Thyroid gland (tissue), 4 donors: ENCODE measurements at regions not wholly inside any gene's neighbourhood (a gene's known extent, or its start where the extent isn't known, plus 50 kb on each side); places are given as distances from the start of the nearest gene placed in this dataset.

Experiments used
- POLR2A ChIP-seq, 2 donors: fragments of 450-650 bp; IDR thresholded peaks; one replicate each; pipeline ENCODE4 v1.6.1; 2017; ENCODE audit warnings: antibody characterized with exemption in 2 of 2, mild to moderate bottlenecking in 2 of 2, moderate library complexity in 1 of 2
- TF ChIP-seq, protein P1 (sequence below), 6 experiments: fragments of 200-600 bp in 3 of 6; fragments of 450-650 bp in 3 of 6; sonication (generic) in 3 of 6; IDR thresholded peaks; one replicate each; pipeline ENCODE4 v1.5.1; 2016 to 2019; ENCODE audit warnings: antibody characterized with exemption in 6 of 6, mild to moderate bottlenecking in 2 of 6, inconsistent platforms in 1 of 6, moderate library complexity in 1 of 6

DNA sequence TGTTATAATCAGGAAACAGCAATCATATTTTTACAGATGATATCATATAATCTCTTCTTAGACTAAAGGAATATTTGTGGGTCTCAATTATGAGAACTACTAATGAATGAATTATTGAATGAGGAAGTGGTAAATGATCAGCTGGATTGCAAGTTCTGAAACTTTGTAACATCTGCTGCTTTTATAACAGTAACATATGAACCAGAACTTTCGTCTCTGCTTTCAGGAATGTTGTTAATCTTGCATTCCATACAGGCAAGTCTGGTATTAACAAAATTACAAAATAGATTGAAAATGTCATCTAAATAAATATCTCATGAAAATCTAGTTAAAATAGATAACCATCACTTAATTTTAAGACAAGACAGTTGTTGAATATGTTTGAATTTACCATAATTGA, 110.5 kb upstream of the COL11A1 start:
- TF ChIP-seq, protein P1, sequence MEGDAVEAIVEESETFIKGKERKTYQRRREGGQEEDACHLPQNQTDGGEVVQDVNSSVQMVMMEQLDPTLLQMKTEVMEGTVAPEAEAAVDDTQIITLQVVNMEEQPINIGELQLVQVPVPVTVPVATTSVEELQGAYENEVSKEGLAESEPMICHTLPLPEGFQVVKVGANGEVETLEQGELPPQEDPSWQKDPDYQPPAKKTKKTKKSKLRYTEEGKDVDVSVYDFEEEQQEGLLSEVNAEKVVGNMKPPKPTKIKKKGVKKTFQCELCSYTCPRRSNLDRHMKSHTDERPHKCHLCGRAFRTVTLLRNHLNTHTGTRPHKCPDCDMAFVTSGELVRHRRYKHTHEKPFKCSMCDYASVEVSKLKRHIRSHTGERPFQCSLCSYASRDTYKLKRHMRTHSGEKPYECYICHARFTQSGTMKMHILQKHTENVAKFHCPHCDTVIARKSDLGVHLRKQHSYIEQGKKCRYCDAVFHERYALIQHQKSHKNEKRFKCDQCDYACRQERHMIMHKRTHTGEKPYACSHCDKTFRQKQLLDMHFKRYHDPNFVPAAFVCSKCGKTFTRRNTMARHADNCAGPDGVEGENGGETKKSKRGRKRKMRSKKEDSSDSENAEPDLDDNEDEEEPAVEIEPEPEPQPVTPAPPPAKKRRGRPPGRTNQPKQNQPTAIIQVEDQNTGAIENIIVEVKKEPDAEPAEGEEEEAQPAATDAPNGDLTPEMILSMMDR (IDR thresholded peaks at IDR 0.05) = no peak
- TF ChIP-seq POLR2A (IDR thresholded peaks at IDR 0.05) = no peak
